ENCODE measurements at regions not wholly inside any gene's neighbourhood (a gene's known extent, or its start where the extent isn't known, plus 50 kb on each side); places are given as distances from the start of the nearest gene placed in this dataset.

DNA sequence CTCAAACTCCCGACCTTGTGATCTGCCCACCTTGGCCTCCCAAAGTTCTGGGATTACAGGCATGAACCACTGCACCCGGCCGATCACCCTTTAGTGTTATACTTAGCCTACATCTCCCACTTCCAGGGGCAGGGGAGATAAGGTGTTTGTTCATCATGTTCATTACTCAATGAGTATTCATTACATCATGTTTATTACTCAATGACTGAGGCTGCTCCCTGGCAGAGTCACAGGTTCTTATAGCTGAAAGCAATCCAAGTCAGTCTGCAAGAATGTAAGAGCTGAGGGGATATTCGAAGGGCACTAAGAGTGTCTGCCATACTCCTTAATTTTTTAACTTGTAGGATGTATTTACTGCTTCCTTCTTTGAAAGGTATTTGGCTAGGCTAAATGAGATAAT, 214.2 kb downstream of the SPATA31D1 start:
- TF ChIP-seq, protein P1, sequence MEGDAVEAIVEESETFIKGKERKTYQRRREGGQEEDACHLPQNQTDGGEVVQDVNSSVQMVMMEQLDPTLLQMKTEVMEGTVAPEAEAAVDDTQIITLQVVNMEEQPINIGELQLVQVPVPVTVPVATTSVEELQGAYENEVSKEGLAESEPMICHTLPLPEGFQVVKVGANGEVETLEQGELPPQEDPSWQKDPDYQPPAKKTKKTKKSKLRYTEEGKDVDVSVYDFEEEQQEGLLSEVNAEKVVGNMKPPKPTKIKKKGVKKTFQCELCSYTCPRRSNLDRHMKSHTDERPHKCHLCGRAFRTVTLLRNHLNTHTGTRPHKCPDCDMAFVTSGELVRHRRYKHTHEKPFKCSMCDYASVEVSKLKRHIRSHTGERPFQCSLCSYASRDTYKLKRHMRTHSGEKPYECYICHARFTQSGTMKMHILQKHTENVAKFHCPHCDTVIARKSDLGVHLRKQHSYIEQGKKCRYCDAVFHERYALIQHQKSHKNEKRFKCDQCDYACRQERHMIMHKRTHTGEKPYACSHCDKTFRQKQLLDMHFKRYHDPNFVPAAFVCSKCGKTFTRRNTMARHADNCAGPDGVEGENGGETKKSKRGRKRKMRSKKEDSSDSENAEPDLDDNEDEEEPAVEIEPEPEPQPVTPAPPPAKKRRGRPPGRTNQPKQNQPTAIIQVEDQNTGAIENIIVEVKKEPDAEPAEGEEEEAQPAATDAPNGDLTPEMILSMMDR (IDR thresholded peaks at IDR 0.05; ENCODE audit: insufficient read depth, low read depth, low read length): no peak
- DNase-seq (ENCODE audit: low read depth): peak; percentile 10
- H3K4me3 ChIP-seq (ENCODE audit: low read depth, low read length): no peak overlapping the region

- no peak for DNase-seq (ENCODE audit: low read depth)
- TF ChIP-seq, protein P1 (IDR thresholded peaks at IDR 0.05; ENCODE audit: insufficient read depth, low read depth, low read length): no peak
- no peak overlapping the region for H3K4me3 ChIP-seq (ENCODE audit: low read depth, low read length)
Measured at GRCh38 chr9:82206490-82206889, 217.9 kb downstream of the SPATA31D1 start.

- no peak overlapping the region for H3K4me3 ChIP-seq (ENCODE audit: low read depth, low read length)
- TF ChIP-seq, protein P1 (IDR thresholded peaks at IDR 0.05; ENCODE audit: insufficient read depth, low read depth, low read length): no peak
- DNase-seq (ENCODE audit: low read depth): no peak
Measured at GRCh38 chr9:82206946-82207345, 218.4 kb downstream of the SPATA31D1 start.

GRCh38 chr9:82208741-82209450, 220.3 kb downstream of the SPATA31D1 start:
- DNase-seq (ENCODE audit: low read depth): no peak
- H3K4me3 ChIP-seq (ENCODE audit: low read depth, low read length): no peak overlapping the region
- TF ChIP-seq, protein P1 (IDR thresholded peaks at IDR 0.05; ENCODE audit: insufficient read depth, low read depth, low read length): no peak

- no peak for DNase-seq (ENCODE audit: low read depth)
- TF ChIP-seq, protein P1 (IDR thresholded peaks at IDR 0.05; ENCODE audit: insufficient read depth, low read depth, low read length): no peak
- no peak overlapping the region for H3K4me3 ChIP-seq (ENCODE audit: low read depth, low read length)
Measured at GRCh38 chr9:82209797-82210470, 221.4 kb downstream of the SPATA31D1 start.

- TF ChIP-seq, protein P1 (IDR thresholded peaks at IDR 0.05; ENCODE audit: insufficient read depth, low read depth, low read length): no peak
- no peak for DNase-seq (ENCODE audit: low read depth)
- H3K4me3 ChIP-seq (ENCODE audit: low read depth, low read length): no peak overlapping the region
Measured at GRCh38 chr9:82212885-82213284, 224.3 kb downstream of the SPATA31D1 start.

All from fibroblast of villous mesenchyme (primary cell).